GM18505 (cell line): ENCODE measurements at regions not wholly inside any gene's neighbourhood (a gene's known extent, or its start where the extent isn't known, plus 50 kb on each side); places are given as distances from the start of the nearest gene placed in this dataset.

Source experiments
- ATAC-seq: cut with Tn5 transposase; IDR thresholded peaks from one replicate; pipeline ENCODE4 v1.9.1; 2021; ENCODE audit not compliant: unreplicated experiment
- POLR2A ChIP-seq: IDR thresholded peaks from 4 replicates; pipeline ENCODE4 v1.6.1; 2011; ENCODE audit warnings: borderline replicate concordance; ENCODE audit not compliant: insufficient read depth, insufficient read length; ENCODE audit errors: extremely low read depth

- no peak for TF ChIP-seq POLR2A
- ATAC-seq: no peak
These were observed 72.9 kb downstream of the SLC10A2 start for GRCh38 chr13:102993348-102993747.

- TF ChIP-seq POLR2A: no peak
These were observed 82.0 kb downstream of the SLC10A2 start for GRCh38 chr13:102984210-102984609.

GRCh38 chr13:102983496-102983895 is 82.7 kb downstream of the SLC10A2 start:
- TF ChIP-seq POLR2A: no peak

More at GRCh38 chr13:102984210-102984609, 82.0 kb downstream of the SLC10A2 start:
- ATAC-seq: no peak

GRCh38 chr13:102980331-102980982 is 85.8 kb downstream of the SLC10A2 start:
- no peak for ATAC-seq
- TF ChIP-seq POLR2A: no peak

More at GRCh38 chr13:102983496-102983895, 82.7 kb downstream of the SLC10A2 start:
- no peak for ATAC-seq

GRCh38 chr13:102978168-102978567 is 88.0 kb downstream of the SLC10A2 start:
- ATAC-seq: no peak

GRCh38 chr13:102977471-102977870 is 88.7 kb downstream of the SLC10A2 start:
- ATAC-seq: no peak
- TF ChIP-seq POLR2A: no peak

More at GRCh38 chr13:102978168-102978567, 88.0 kb downstream of the SLC10A2 start:
- TF ChIP-seq POLR2A: no peak

GRCh38 chr13:102974317-102975087 is 91.7 kb downstream of the SLC10A2 start:
- no peak for TF ChIP-seq POLR2A
- no peak for ATAC-seq

- no peak for ATAC-seq
- TF ChIP-seq POLR2A: no peak
These were observed 94.0 kb downstream of the SLC10A2 start for GRCh38 chr13:102972191-102972590.

- peak; percentile 97 for ATAC-seq
These were observed 95.7 kb downstream of the SLC10A2 start for GRCh38 chr13:102970542-102970941.

GRCh38 chr13:102968572-102969228 is 97.5 kb downstream of the SLC10A2 start:
- no peak for ATAC-seq
- no peak for TF ChIP-seq POLR2A

More at GRCh38 chr13:102970542-102970941, 95.7 kb downstream of the SLC10A2 start:
- TF ChIP-seq POLR2A: no peak

- no peak for ATAC-seq
- no peak for TF ChIP-seq POLR2A
These were observed 100.4 kb downstream of the SLC10A2 start for GRCh38 chr13:102965802-102966201.

- no peak for TF ChIP-seq POLR2A
- ATAC-seq: no peak
These were observed 103.8 kb downstream of the SLC10A2 start for GRCh38 chr13:102962430-102962829.

GRCh38 chr13:102960959-102961358 is 105.3 kb downstream of the SLC10A2 start:
- TF ChIP-seq POLR2A: no peak

More at GRCh38 chr13:102960959-102961358, 105.3 kb downstream of the SLC10A2 start:
- no peak for ATAC-seq
